ENCODE measurements at regions not wholly inside any gene's neighbourhood (a gene's known extent, or its start where the extent isn't known, plus 50 kb on each side); places are given as distances from the start of the nearest gene placed in this dataset.

- TF ChIP-seq, protein P1, sequence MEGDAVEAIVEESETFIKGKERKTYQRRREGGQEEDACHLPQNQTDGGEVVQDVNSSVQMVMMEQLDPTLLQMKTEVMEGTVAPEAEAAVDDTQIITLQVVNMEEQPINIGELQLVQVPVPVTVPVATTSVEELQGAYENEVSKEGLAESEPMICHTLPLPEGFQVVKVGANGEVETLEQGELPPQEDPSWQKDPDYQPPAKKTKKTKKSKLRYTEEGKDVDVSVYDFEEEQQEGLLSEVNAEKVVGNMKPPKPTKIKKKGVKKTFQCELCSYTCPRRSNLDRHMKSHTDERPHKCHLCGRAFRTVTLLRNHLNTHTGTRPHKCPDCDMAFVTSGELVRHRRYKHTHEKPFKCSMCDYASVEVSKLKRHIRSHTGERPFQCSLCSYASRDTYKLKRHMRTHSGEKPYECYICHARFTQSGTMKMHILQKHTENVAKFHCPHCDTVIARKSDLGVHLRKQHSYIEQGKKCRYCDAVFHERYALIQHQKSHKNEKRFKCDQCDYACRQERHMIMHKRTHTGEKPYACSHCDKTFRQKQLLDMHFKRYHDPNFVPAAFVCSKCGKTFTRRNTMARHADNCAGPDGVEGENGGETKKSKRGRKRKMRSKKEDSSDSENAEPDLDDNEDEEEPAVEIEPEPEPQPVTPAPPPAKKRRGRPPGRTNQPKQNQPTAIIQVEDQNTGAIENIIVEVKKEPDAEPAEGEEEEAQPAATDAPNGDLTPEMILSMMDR (optimal IDR thresholded peaks at IDR 0.05 in 1 of 3, IDR thresholded peaks at IDR 0.05 in 1 of 3, conservative IDR thresholded peaks at IDR 0.05 in 1 of 3; ENCODE audit: extremely low read depth in 1 of 3, insufficient read depth in 2 of 3, low read length in 3 of 3): no peak
- no peak for TF ChIP-seq EZH2 (IDR thresholded peaks at IDR 0.05; ENCODE audit: low read length)
Measured at GRCh38 chrX:82658492-82658891, 849.6 kb upstream of the POU3F4 start.
